ENCODE measurements at regions not wholly inside any gene's neighbourhood (a gene's known extent, or its start where the extent isn't known, plus 50 kb on each side); places are given as distances from the start of the nearest gene placed in this dataset.

- Histone ChIP-seq H3K36me3 (ENCODE audit: control insufficient read depth, insufficient read depth, low read length) (no peaks in the 10 kb centered on the region), H3K4me1 (ENCODE audit: control insufficient read depth, insufficient read depth, low read length, poor library complexity, severe bottlenecking) (no peaks in the 10 kb centered on the region), H3K4me3 (ENCODE audit: extremely low read depth, insufficient read depth, low read length, poor library complexity, severe bottlenecking) (no peak overlapping the region), H3K9me3 (ENCODE audit: control insufficient read depth, low read length) (no peaks in the 10 kb centered on the region), H3K27ac (ENCODE audit: low read depth, low read length, severe bottlenecking) (no peak overlapping the region)
- 86 to 100% methylated on average over 1 of the region's 4 CpGs for WGBS, 2 experiments (ENCODE audit: insufficient coverage in 2 of 2)
These were observed 124.3 kb downstream of the RASSF9 start for GRCh38 chr12:85711735-85712390.

- Histone ChIP-seq H3K9me3 (ENCODE audit: control insufficient read depth, low read length) (no peaks in the 10 kb centered on the region), H3K4me3 (ENCODE audit: extremely low read depth, insufficient read depth, low read length, poor library complexity, severe bottlenecking) (no peak overlapping the region), H3K36me3 (ENCODE audit: control insufficient read depth, insufficient read depth, low read length) (no peaks in the 10 kb centered on the region), H3K4me1 (ENCODE audit: control insufficient read depth, insufficient read depth, low read length, poor library complexity, severe bottlenecking) (no peaks in the 10 kb centered on the region), H3K27ac (ENCODE audit: low read depth, low read length, severe bottlenecking) (no peak overlapping the region)
- WGBS, 2 experiments (ENCODE audit: insufficient coverage in 2 of 2) = 88% methylated on average over 2 of the region's 4 CpGs; no CpG with 5 or more reads in 1 of the 2 experiments
These were observed 122.8 kb downstream of the RASSF9 start for GRCh38 chr12:85713373-85713772.

GRCh38 chr12:85714425-85714824 is 121.8 kb downstream of the RASSF9 start:
- WGBS, 2 experiments (ENCODE audit: insufficient coverage in 2 of 2) = 91% methylated on average over 1 of the region's 1 CpG; no CpG with 5 or more reads in 1 of the 2 experiments
- Histone ChIP-seq H3K4me1 (ENCODE audit: control insufficient read depth, insufficient read depth, low read length, poor library complexity, severe bottlenecking) (no peaks in the 10 kb centered on the region), H3K36me3 (ENCODE audit: control insufficient read depth, insufficient read depth, low read length) (no peaks in the 10 kb centered on the region), H3K9me3 (ENCODE audit: control insufficient read depth, low read length) (no peaks in the 10 kb centered on the region), H3K27ac (ENCODE audit: low read depth, low read length, severe bottlenecking) (no peak overlapping the region), H3K4me3 (ENCODE audit: extremely low read depth, insufficient read depth, low read length, poor library complexity, severe bottlenecking) (no peak overlapping the region)

GRCh38 chr12:85720308-85721033 is 115.7 kb downstream of the RASSF9 start:
- Histone ChIP-seq H3K36me3 (ENCODE audit: control insufficient read depth, insufficient read depth, low read length) (no peaks in the 10 kb centered on the region), H3K4me3 (ENCODE audit: extremely low read depth, insufficient read depth, low read length, poor library complexity, severe bottlenecking) (no peak overlapping the region), H3K9me3 (ENCODE audit: control insufficient read depth, low read length) (no peaks in the 10 kb centered on the region), H3K4me1 (ENCODE audit: control insufficient read depth, insufficient read depth, low read length, poor library complexity, severe bottlenecking) (no peaks in the 10 kb centered on the region), H3K27ac (ENCODE audit: low read depth, low read length, severe bottlenecking) (no peak overlapping the region)
- no CpG with 5 or more reads among the region's 1 CpG for WGBS, 2 experiments (ENCODE audit: insufficient coverage in 2 of 2)

- H3K9me3 ChIP-seq (ENCODE audit: control insufficient read depth, low read length) = no peaks in the 10 kb centered on the region
- H3K4me3 ChIP-seq (ENCODE audit: extremely low read depth, insufficient read depth, low read length, poor library complexity, severe bottlenecking) = no peak overlapping the region
- no peaks in the 10 kb centered on the region for H3K4me1 ChIP-seq (ENCODE audit: control insufficient read depth, insufficient read depth, low read length, poor library complexity, severe bottlenecking)
- H3K36me3 ChIP-seq (ENCODE audit: control insufficient read depth, insufficient read depth, low read length) = no peaks in the 10 kb centered on the region
- WGBS, 2 experiments (ENCODE audit: insufficient coverage in 2 of 2) = no CpG with 5 or more reads among the region's 2 CpGs
- no peak overlapping the region for H3K27ac ChIP-seq (ENCODE audit: low read depth, low read length, severe bottlenecking)
These were observed 110.2 kb downstream of the RASSF9 start for GRCh38 chr12:85725991-85726390.

- H3K4me3 ChIP-seq (ENCODE audit: extremely low read depth, insufficient read depth, low read length, poor library complexity, severe bottlenecking) = no peak overlapping the region
- H3K4me1 ChIP-seq (ENCODE audit: control insufficient read depth, insufficient read depth, low read length, poor library complexity, severe bottlenecking) = no peaks in the 10 kb centered on the region
- no peaks in the 10 kb centered on the region for H3K36me3 ChIP-seq (ENCODE audit: control insufficient read depth, insufficient read depth, low read length)
- no peak overlapping the region for H3K27ac ChIP-seq (ENCODE audit: low read depth, low read length, severe bottlenecking)
- 90 to 91% methylated on average over 3 of the region's 5 CpGs for WGBS, 2 experiments (ENCODE audit: insufficient coverage in 2 of 2)
- no peaks in the 10 kb centered on the region for H3K9me3 ChIP-seq (ENCODE audit: control insufficient read depth, low read length)
These were observed 102.9 kb downstream of the RASSF9 start for GRCh38 chr12:85733221-85733840.

GRCh38 chr12:85733984-85734383 is 102.2 kb downstream of the RASSF9 start:
- H3K36me3 ChIP-seq (ENCODE audit: control insufficient read depth, insufficient read depth, low read length) = no peaks in the 10 kb centered on the region
- H3K4me1 ChIP-seq (ENCODE audit: control insufficient read depth, insufficient read depth, low read length, poor library complexity, severe bottlenecking) = no peaks in the 10 kb centered on the region
- H3K9me3 ChIP-seq (ENCODE audit: control insufficient read depth, low read length) = no peaks in the 10 kb centered on the region
- H3K27ac ChIP-seq (ENCODE audit: low read depth, low read length, severe bottlenecking) = no peak overlapping the region
- H3K4me3 ChIP-seq (ENCODE audit: extremely low read depth, insufficient read depth, low read length, poor library complexity, severe bottlenecking) = no peak overlapping the region
- WGBS, 2 experiments (ENCODE audit: insufficient coverage in 2 of 2) = no CpG with 5 or more reads among the region's 1 CpG

GRCh38 chr12:85740186-85740585 is 96.0 kb downstream of the RASSF9 start:
- WGBS, 2 experiments (ENCODE audit: insufficient coverage in 2 of 2) = no CpG with 5 or more reads among the region's 1 CpG
- H3K9me3 ChIP-seq (ENCODE audit: control insufficient read depth, low read length) = no peaks in the 10 kb centered on the region
- no peaks in the 10 kb centered on the region for H3K4me1 ChIP-seq (ENCODE audit: control insufficient read depth, insufficient read depth, low read length, poor library complexity, severe bottlenecking)
- no peak overlapping the region for H3K4me3 ChIP-seq (ENCODE audit: extremely low read depth, insufficient read depth, low read length, poor library complexity, severe bottlenecking)
- H3K27ac ChIP-seq (ENCODE audit: low read depth, low read length, severe bottlenecking) = no peak overlapping the region
- H3K36me3 ChIP-seq (ENCODE audit: control insufficient read depth, insufficient read depth, low read length) = no peaks in the 10 kb centered on the region

- no peaks in the 10 kb centered on the region for H3K9me3 ChIP-seq (ENCODE audit: control insufficient read depth, low read length)
- H3K36me3 ChIP-seq (ENCODE audit: control insufficient read depth, insufficient read depth, low read length) = no peaks in the 10 kb centered on the region
- H3K27ac ChIP-seq (ENCODE audit: low read depth, low read length, severe bottlenecking) = no peak overlapping the region
These were observed 95.2 kb downstream of the RASSF9 start for GRCh38 chr12:85741046-85741445.

GRCh38 chr12:85747941-85748495 is 88.2 kb downstream of the RASSF9 start:
- H3K4me1 ChIP-seq (ENCODE audit: control insufficient read depth, insufficient read depth, low read length, poor library complexity, severe bottlenecking) = no peaks in the 10 kb centered on the region
- no peak overlapping the region for H3K4me3 ChIP-seq (ENCODE audit: extremely low read depth, insufficient read depth, low read length, poor library complexity, severe bottlenecking)
- H3K27ac ChIP-seq (ENCODE audit: low read depth, low read length, severe bottlenecking) = peak overlapping the region; percentile 57
- WGBS, 2 experiments (ENCODE audit: insufficient coverage in 2 of 2) = 71% methylated on average over 1 of the region's 3 CpGs; no CpG with 5 or more reads in 1 of the 2 experiments
- no peaks in the 10 kb centered on the region for H3K9me3 ChIP-seq (ENCODE audit: control insufficient read depth, low read length)
- no peaks in the 10 kb centered on the region for H3K36me3 ChIP-seq (ENCODE audit: control insufficient read depth, insufficient read depth, low read length)

More at GRCh38 chr12:85741046-85741445, 95.2 kb downstream of the RASSF9 start:
- no peak overlapping the region for H3K4me3 ChIP-seq (ENCODE audit: extremely low read depth, insufficient read depth, low read length, poor library complexity, severe bottlenecking)
- H3K4me1 ChIP-seq (ENCODE audit: control insufficient read depth, insufficient read depth, low read length, poor library complexity, severe bottlenecking) = no peaks in the 10 kb centered on the region

All from mesodermal cell (in vitro differentiated cells).